GM21723 (cell line): ENCODE measurements at regions not wholly inside any gene's neighbourhood (a gene's known extent, or its start where the extent isn't known, plus 50 kb on each side); places are given as distances from the start of the nearest gene placed in this dataset.

Experiments
- ATAC-seq: cut with Tn5 transposase; IDR thresholded peaks from one replicate; pipeline ENCODE4 v1.9.1; 2021; ENCODE audit warnings: mild to moderate bottlenecking, moderate library complexity; ENCODE audit not compliant: unreplicated experiment

- ATAC-seq: no peak
These were observed 253.0 kb downstream of the TSHZ3 start for GRCh38 chr19:31096062-31096830.

- ATAC-seq: no peak
These were observed 254.0 kb downstream of the TSHZ3 start for GRCh38 chr19:31095100-31095804.

GRCh38 chr19:31092274-31092673, 257.0 kb downstream of the TSHZ3 start:
- no peak for ATAC-seq

GRCh38 chr19:31089681-31090080, 259.6 kb downstream of the TSHZ3 start:
- no peak for ATAC-seq

- no peak for ATAC-seq
These were observed 264.1 kb downstream of the TSHZ3 start for GRCh38 chr19:31085125-31085524.

GRCh38 chr19:31083105-31083504, 266.1 kb downstream of the TSHZ3 start:
- ATAC-seq: no peak

GRCh38 chr19:31075146-31075655, 274.0 kb downstream of the TSHZ3 start:
- no peak for ATAC-seq

- no peak for ATAC-seq
These were observed 274.8 kb downstream of the TSHZ3 start for GRCh38 chr19:31074199-31075125.

- no peak for ATAC-seq
These were observed 275.6 kb downstream of the TSHZ3 start for GRCh38 chr19:31073485-31074198.

GRCh38 chr19:31072451-31072850, 276.8 kb downstream of the TSHZ3 start:
- no peak for ATAC-seq

- no peak for ATAC-seq
These were observed 277.9 kb downstream of the TSHZ3 start for GRCh38 chr19:31071136-31071855.

GRCh38 chr19:31070146-31071065, 278.8 kb downstream of the TSHZ3 start:
- no peak for ATAC-seq

GRCh38 chr19:31068268-31068667, 281.0 kb downstream of the TSHZ3 start:
- no peak for ATAC-seq

- no peak for ATAC-seq
These were observed 282.9 kb downstream of the TSHZ3 start for GRCh38 chr19:31066385-31066784.

GRCh38 chr19:31064491-31064890, 284.7 kb downstream of the TSHZ3 start:
- ATAC-seq: no peak

GRCh38 chr19:31058676-31059340, 290.4 kb downstream of the TSHZ3 start:
- no peak for ATAC-seq

GRCh38 chr19:31057476-31057875, 291.8 kb downstream of the TSHZ3 start:
- no peak for ATAC-seq

GRCh38 chr19:31055454-31055853, 293.8 kb downstream of the TSHZ3 start:
- no peak for ATAC-seq
